Suprapubic skin (tissue), 4 donors: ENCODE measurements at regions not wholly inside any gene's neighbourhood (a gene's known extent, or its start where the extent isn't known, plus 50 kb on each side); places are given as distances from the start of the nearest gene placed in this dataset.

ENCODE experiments used
- EP300 ChIP-seq: sonication (generic); formaldehyde crosslinking; IDR thresholded peaks from one replicate; pipeline ENCODE4 v1.6.1; 2017; ENCODE audit warnings: antibody characterized with exemption
- POLR2A ChIP-seq, 2 donors: fragments of 450-650 bp; IDR thresholded peaks; one replicate each; pipeline ENCODE4 v1.6.1; 2017; ENCODE audit warnings: antibody characterized with exemption in 2 of 2, mild to moderate bottlenecking in 2 of 2, moderate library complexity in 2 of 2
- POLR2AphosphoS5 ChIP-seq, 3 donors: sonication (generic); formaldehyde crosslinking; IDR thresholded peaks; one replicate each; pipeline ENCODE4 v1.6.1; 2017; ENCODE audit warnings: antibody characterized with exemption in 3 of 3
- TF ChIP-seq, protein P1 (sequence below), 2 donors: fragments of 200-600 bp in 1 of 2; fragments of 450-650 bp in 1 of 2; sonication (generic) in 1 of 2; IDR thresholded peaks; one replicate each; pipeline ENCODE4 v1.5.1; 2016 to 2019; ENCODE audit warnings: antibody characterized with exemption in 2 of 2, mild to moderate bottlenecking in 1 of 2, moderate library complexity in 1 of 2

DNA sequence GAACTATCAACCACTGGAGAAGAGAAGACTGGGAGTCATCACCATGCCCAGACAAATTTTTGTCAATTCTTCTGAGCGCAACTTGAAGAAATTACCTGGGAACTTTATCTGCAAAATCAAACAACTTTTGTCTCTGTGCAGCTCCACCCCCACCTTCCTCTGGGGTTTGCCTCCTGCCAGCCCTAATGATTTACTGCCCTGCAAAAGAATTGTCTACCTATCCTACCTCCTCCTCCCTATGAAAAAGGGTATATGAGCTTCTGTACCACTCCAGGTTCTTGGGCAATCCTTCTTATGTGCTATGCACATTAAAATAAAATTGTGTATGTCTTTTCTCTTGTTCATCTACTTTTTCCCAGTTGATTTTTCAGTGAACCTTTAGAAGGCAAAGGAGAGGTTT lies 191.9 kb downstream of the URB2 start:
- TF ChIP-seq, protein P1, sequence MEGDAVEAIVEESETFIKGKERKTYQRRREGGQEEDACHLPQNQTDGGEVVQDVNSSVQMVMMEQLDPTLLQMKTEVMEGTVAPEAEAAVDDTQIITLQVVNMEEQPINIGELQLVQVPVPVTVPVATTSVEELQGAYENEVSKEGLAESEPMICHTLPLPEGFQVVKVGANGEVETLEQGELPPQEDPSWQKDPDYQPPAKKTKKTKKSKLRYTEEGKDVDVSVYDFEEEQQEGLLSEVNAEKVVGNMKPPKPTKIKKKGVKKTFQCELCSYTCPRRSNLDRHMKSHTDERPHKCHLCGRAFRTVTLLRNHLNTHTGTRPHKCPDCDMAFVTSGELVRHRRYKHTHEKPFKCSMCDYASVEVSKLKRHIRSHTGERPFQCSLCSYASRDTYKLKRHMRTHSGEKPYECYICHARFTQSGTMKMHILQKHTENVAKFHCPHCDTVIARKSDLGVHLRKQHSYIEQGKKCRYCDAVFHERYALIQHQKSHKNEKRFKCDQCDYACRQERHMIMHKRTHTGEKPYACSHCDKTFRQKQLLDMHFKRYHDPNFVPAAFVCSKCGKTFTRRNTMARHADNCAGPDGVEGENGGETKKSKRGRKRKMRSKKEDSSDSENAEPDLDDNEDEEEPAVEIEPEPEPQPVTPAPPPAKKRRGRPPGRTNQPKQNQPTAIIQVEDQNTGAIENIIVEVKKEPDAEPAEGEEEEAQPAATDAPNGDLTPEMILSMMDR (IDR thresholded peaks at IDR 0.05): no peak
- TF ChIP-seq POLR2A (IDR thresholded peaks at IDR 0.05) (no peak), POLR2AphosphoS5 (IDR thresholded peaks at IDR 0.05) (no peak), EP300 (no peak)
